HEK293 (cell line): ENCODE measurements at regions not wholly inside any gene's neighbourhood (a gene's known extent, or its start where the extent isn't known, plus 50 kb on each side); places are given as distances from the start of the nearest gene placed in this dataset.

Experiments
- CTCF ChIA-PET: fragments of 350-600 bp; formaldehyde crosslinking; extraction: SDS; loops from one replicate; lab custom pipeline; 2021; ENCODE audit warnings: antibody characterized with exemption; lab: Yijun Ruan, JAX
- POLR2A ChIA-PET: fragments of 300-600 bp; formaldehyde crosslinking; extraction: SDS; loops from one replicate; lab custom pipeline; 2020; ENCODE audit warnings: antibody characterized with exemption, inconsistent platforms; lab: Yijun Ruan, JAX
- H3K27ac ChIP-seq: fragments of 200-500 bp; sonication (Bioruptor generic); 2 replicates; pipeline ENCODE4 v1.5.1; 2014; ENCODE audit warnings: low read depth, low read length, control low read depth, inconsistent platforms; ENCODE audit errors: extremely low read depth
- H3K36me3 ChIP-seq, 2 experiments: fragments of 200-500 bp in 1 of 2; sonication (Bioruptor generic) in 1 of 2; 1 replicate in 1 of 2; 2 replicates in 1 of 2; pipeline ENCODE4 v1.5.1; 2014 to 2017; ENCODE audit warnings: inconsistent platforms in 2 of 2, low read length in 2 of 2; ENCODE audit not compliant: control insufficient read depth in 2 of 2, insufficient read depth in 1 of 2
- H3K4me1 ChIP-seq: fragments of 200-500 bp; sonication (Bioruptor generic); 2 replicates; pipeline ENCODE4 v1.5.1; 2014; ENCODE audit warnings: mild to moderate bottlenecking, low read length, inconsistent platforms; ENCODE audit not compliant: control insufficient read depth, insufficient read depth
- H3K4me3 ChIP-seq: 2 replicates; pipeline ENCODE4 v1.5.1; 2011; ENCODE audit warnings: low read depth, mild to moderate bottlenecking, control low read depth, low read length, moderate library complexity
- H3K9me3 ChIP-seq: fragments of 200-500 bp; sonication (Bioruptor generic); 2 replicates; pipeline ENCODE4 v1.5.1; 2014; ENCODE audit warnings: low read depth, low read length, inconsistent platforms; ENCODE audit not compliant: control insufficient read depth, insufficient read depth
- BCL11A ChIP-seq: fragments of 450-650 bp; formaldehyde crosslinking; IDR thresholded peaks from 2 replicates; pipeline ENCODE4 v1.5.1; 2016; ENCODE audit warnings: low read depth, missing biosample characterization, missing genetic modification characterization
- IKZF3 ChIP-seq: fragments of 450-650 bp; IDR thresholded peaks from 2 replicates; pipeline ENCODE4 v1.5.0; 2018; ENCODE audit warnings: missing biosample characterization, mild to moderate bottlenecking, missing genetic modification characterization, moderate library complexity
- ZBTB20 ChIP-seq: fragments of 450-650 bp; formaldehyde crosslinking; IDR thresholded peaks from 2 replicates; pipeline ENCODE4 v1.5.1; 2016; ENCODE audit warnings: missing biosample characterization, missing genetic modification characterization
- ZNF16 ChIP-seq: fragments of 450-650 bp; formaldehyde crosslinking; IDR thresholded peaks from 2 replicates; pipeline ENCODE4 v1.5.1; 2016; ENCODE audit warnings: low read depth, missing biosample characterization, missing genetic modification characterization
- ZNF221 ChIP-seq: fragments of 450-650 bp; formaldehyde crosslinking; IDR thresholded peaks from 2 replicates; pipeline ENCODE4 v1.5.1; 2017; ENCODE audit warnings: missing biosample characterization, missing genetic modification characterization, borderline replicate concordance
- ZNF266 ChIP-seq: fragments of 450-650 bp; formaldehyde crosslinking; IDR thresholded peaks from 2 replicates; pipeline ENCODE4 v1.5.1; 2016; ENCODE audit warnings: missing biosample characterization, missing genetic modification characterization, low read depth
- ZNF335 ChIP-seq: fragments of 450-650 bp; formaldehyde crosslinking; conservative IDR thresholded peaks from 2 replicates; pipeline ENCODE4 v1.5.1; 2016; ENCODE audit warnings: missing biosample characterization, missing genetic modification characterization
- ZNF341 ChIP-seq: fragments of 450-650 bp; formaldehyde crosslinking; IDR thresholded peaks from 2 replicates; pipeline ENCODE4; 2016; ENCODE audit warnings: low read depth, missing biosample characterization, missing genetic modification characterization
- ZNF37A ChIP-seq: fragments of 450-650 bp; IDR thresholded peaks from 2 replicates; pipeline ENCODE4 v1.5.1; 2018; ENCODE audit warnings: missing biosample characterization, missing genetic modification characterization
- ZNF426 ChIP-seq: fragments of 450-650 bp; formaldehyde crosslinking; IDR thresholded peaks from 2 replicates; pipeline ENCODE4 v1.5.1; 2017; ENCODE audit warnings: missing biosample characterization, missing genetic modification characterization, mild to moderate bottlenecking, inconsistent platforms, moderate library complexity
- ZNF521 ChIP-seq: fragments of 450-650 bp; formaldehyde crosslinking; IDR thresholded peaks from 2 replicates; pipeline ENCODE4 v1.5.1; 2017; ENCODE audit warnings: missing biosample characterization, mild to moderate bottlenecking, missing genetic modification characterization
- ZNF529 ChIP-seq: fragments of 450-650 bp; formaldehyde crosslinking; IDR thresholded peaks from 2 replicates; pipeline ENCODE4 v1.5.1; 2017; ENCODE audit warnings: missing genetic modification characterization, missing biosample characterization; ENCODE audit not compliant: insufficient replicate concordance
- ZNF658 ChIP-seq: fragments of 450-650 bp; formaldehyde crosslinking; IDR thresholded peaks from 2 replicates; pipeline ENCODE4; 2016; ENCODE audit warnings: missing biosample characterization, missing genetic modification characterization
- ZNF776 ChIP-seq: fragments of 450-650 bp; formaldehyde crosslinking; IDR thresholded peaks from 2 replicates; pipeline ENCODE4 v1.5.0; 2017; ENCODE audit warnings: missing biosample characterization, missing genetic modification characterization, borderline replicate concordance
- ZSCAN30 ChIP-seq: fragments of 450-650 bp; IDR thresholded peaks from 2 replicates; pipeline ENCODE4 v1.5.1; 2018; ENCODE audit warnings: missing biosample characterization, mild to moderate bottlenecking, missing genetic modification characterization, moderate library complexity
- TF ChIP-seq, protein P1 (sequence below): fragments of 450-650 bp; formaldehyde crosslinking; IDR thresholded peaks from 2 replicates; pipeline ENCODE4 v1.5.1; 2016; ENCODE audit warnings: missing biosample characterization, missing genetic modification characterization, borderline replicate concordance
- TF ChIP-seq, protein P2 (sequence below): fragments of 450-650 bp; formaldehyde crosslinking; IDR thresholded peaks from 2 replicates; pipeline ENCODE4 v1.5.1; 2016; ENCODE audit warnings: missing biosample characterization, missing genetic modification characterization
- TF ChIP-seq, protein P3 (sequence below): sonication (generic); formaldehyde crosslinking; IDR thresholded peaks from 2 replicates; pipeline ENCODE4 v1.8.1; 2022; ENCODE audit warnings: mild to moderate bottlenecking, moderate library complexity, missing genetic modification reagents

DNA sequence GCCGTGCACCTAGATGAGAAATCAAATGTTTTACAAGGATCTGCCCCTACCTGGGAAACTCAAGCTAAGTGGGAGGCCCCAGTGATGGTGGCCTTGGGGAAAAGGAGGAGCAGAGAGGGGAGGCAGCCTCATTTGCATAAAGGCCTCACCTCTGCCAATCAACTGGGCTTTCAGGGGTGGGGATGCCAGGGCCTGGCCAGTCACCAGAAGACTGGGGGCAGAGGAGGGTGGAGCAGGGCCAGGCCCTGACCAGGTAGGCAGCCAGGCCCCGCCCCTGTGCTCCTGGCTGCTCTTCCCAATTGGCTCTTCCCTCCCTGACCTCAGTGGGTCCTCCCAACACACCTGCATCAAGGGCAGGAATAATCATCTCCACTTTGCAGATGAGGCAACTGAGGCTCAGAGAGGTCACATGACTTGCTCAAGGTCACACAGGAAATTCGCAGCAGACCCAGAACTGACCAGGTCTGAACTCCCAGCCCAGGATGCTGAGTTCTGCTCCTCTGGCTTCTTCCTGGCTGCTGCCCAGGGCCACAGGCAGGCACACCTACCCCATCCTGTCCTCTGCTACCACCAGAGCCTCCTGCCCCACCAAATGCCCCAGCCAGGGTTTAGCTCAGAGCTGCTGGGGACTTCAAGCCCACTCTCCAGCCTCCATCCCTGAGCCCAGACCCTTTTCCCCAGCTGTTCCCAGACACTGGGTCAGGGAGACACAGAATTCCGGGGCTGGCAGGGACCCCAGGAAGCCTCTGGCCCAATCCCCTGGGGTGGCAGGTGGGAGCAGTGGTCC, 677.9 kb downstream of the MATN1 start (continued):
- TF ChIP-seq, protein P1, sequence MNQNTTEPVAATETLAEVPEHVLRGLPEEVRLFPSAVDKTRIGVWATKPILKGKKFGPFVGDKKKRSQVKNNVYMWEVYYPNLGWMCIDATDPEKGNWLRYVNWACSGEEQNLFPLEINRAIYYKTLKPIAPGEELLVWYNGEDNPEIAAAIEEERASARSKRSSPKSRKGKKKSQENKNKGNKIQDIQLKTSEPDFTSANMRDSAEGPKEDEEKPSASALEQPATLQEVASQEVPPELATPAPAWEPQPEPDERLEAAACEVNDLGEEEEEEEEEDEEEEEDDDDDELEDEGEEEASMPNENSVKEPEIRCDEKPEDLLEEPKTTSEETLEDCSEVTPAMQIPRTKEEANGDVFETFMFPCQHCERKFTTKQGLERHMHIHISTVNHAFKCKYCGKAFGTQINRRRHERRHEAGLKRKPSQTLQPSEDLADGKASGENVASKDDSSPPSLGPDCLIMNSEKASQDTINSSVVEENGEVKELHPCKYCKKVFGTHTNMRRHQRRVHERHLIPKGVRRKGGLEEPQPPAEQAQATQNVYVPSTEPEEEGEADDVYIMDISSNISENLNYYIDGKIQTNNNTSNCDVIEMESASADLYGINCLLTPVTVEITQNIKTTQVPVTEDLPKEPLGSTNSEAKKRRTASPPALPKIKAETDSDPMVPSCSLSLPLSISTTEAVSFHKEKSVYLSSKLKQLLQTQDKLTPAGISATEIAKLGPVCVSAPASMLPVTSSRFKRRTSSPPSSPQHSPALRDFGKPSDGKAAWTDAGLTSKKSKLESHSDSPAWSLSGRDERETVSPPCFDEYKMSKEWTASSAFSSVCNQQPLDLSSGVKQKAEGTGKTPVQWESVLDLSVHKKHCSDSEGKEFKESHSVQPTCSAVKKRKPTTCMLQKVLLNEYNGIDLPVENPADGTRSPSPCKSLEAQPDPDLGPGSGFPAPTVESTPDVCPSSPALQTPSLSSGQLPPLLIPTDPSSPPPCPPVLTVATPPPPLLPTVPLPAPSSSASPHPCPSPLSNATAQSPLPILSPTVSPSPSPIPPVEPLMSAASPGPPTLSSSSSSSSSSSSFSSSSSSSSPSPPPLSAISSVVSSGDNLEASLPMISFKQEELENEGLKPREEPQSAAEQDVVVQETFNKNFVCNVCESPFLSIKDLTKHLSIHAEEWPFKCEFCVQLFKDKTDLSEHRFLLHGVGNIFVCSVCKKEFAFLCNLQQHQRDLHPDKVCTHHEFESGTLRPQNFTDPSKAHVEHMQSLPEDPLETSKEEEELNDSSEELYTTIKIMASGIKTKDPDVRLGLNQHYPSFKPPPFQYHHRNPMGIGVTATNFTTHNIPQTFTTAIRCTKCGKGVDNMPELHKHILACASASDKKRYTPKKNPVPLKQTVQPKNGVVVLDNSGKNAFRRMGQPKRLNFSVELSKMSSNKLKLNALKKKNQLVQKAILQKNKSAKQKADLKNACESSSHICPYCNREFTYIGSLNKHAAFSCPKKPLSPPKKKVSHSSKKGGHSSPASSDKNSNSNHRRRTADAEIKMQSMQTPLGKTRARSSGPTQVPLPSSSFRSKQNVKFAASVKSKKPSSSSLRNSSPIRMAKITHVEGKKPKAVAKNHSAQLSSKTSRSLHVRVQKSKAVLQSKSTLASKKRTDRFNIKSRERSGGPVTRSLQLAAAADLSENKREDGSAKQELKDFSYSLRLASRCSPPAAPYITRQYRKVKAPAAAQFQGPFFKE (tag by site-specific recombination) = no peak
- no peak for TF ChIP-seq BCL11A (tag by site-specific recombination)

DNA sequence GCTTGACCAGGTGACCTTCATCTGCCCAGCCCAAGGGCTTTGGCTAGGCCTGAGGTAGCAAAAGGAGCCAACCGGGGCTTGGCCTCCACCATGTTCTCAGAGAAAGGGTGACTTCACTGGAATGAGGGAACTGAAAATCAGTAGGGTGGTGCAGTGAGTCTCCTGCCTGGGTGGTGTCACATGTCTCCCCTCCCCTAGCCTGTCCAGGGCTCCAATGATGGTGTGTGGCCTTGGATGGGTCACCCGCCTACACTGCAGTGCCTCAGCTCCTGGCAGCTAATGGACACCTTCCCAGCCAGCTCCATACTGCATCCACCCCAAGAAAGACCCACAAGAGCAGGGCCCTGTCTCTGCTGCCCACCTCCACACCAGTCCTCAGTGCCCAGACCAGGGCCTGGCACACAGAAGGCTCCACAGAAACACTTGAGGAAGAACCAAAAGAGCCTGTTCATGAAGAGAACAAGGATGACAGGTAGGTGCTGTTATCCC, 678.7 kb downstream of the MATN1 start:
- CTCF ChIA-PET = interaction anchor here (0.7 kb wide), 1 partner anchor 9 kb away, joined by 3 read pairs; no protein-coding TSS in a partner anchor

DNA sequence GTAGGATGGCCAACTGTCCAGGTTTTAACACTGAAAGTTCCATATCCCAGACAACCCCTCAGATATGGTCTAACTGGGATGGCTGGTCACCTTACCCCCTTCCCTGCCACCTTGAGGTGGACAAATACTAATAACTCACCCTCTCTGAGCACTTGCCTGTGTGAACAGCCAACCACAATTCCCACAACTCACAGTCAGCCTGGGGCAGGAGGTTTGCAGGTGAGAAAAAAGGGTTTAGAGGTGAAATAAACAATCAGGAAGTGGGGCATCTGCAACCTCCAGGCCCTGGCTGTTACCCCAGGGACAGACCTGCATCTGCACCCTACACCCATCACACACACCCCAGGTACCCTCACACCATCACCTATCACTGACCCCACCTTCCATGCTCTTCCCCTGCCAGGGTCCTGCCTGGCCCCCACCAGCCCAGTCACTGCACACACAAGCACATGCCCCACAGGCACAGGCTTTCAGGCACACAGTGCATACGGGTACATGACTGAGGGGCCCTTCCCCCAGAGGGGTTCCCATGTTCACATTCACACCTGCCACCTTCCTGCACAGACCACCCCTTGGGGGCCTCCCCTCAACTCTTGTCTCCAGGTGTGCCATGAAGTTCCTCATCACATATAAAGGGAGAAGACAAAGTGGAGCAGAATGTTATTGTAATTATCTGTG, 679.5 kb downstream of the MATN1 start:
- Histone ChIP-seq H3K9me3 (no peaks in the 10 kb centered on the region), H3K4me3 (no peak overlapping the region), H3K4me1 (no peaks in the 10 kb centered on the region), H3K27ac (no peak overlapping the region), H3K36me3 (no peaks in the 10 kb centered on the region)
- TF ChIP-seq ZNF521 (tag by site-specific recombination) = no peak
- no peak for TF ChIP-seq ZNF16
- no peak for TF ChIP-seq ZNF335 (tag by site-specific recombination)
- TF ChIP-seq ZNF266 (tag by site-specific recombination) = no peak
- no peak for TF ChIP-seq ZNF37A
- TF ChIP-seq IKZF3 (tag by site-specific recombination) = no peak
- TF ChIP-seq ZNF529 (tag by site-specific recombination) = no peak
- no peak for TF ChIP-seq ZNF776 (tag by site-specific recombination)
- TF ChIP-seq, protein P2, sequence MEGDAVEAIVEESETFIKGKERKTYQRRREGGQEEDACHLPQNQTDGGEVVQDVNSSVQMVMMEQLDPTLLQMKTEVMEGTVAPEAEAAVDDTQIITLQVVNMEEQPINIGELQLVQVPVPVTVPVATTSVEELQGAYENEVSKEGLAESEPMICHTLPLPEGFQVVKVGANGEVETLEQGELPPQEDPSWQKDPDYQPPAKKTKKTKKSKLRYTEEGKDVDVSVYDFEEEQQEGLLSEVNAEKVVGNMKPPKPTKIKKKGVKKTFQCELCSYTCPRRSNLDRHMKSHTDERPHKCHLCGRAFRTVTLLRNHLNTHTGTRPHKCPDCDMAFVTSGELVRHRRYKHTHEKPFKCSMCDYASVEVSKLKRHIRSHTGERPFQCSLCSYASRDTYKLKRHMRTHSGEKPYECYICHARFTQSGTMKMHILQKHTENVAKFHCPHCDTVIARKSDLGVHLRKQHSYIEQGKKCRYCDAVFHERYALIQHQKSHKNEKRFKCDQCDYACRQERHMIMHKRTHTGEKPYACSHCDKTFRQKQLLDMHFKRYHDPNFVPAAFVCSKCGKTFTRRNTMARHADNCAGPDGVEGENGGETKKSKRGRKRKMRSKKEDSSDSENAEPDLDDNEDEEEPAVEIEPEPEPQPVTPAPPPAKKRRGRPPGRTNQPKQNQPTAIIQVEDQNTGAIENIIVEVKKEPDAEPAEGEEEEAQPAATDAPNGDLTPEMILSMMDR (tag by site-specific recombination) = no peak
- CTCF ChIA-PET = no interaction called here
- POLR2A ChIA-PET = no interaction called here

More for the DNA sequence above, 678.7 kb downstream of the MATN1 start:
- no peak for TF ChIP-seq ZSCAN30 (tag by site-specific recombination)
- TF ChIP-seq, protein P3, sequence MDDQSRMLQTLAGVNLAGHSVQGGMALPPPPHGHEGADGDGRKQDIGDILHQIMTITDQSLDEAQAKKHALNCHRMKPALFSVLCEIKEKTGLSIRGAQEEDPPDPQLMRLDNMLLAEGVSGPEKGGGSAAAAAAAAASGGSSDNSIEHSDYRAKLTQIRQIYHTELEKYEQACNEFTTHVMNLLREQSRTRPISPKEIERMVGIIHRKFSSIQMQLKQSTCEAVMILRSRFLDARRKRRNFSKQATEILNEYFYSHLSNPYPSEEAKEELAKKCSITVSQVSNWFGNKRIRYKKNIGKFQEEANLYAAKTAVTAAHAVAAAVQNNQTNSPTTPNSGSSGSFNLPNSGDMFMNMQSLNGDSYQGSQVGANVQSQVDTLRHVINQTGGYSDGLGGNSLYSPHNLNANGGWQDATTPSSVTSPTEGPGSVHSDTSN = no peak
- no peak for TF ChIP-seq ZNF221
- no peak for TF ChIP-seq ZNF341
- TF ChIP-seq ZNF658 (tag by site-specific recombination) = no peak
- TF ChIP-seq ZBTB20 (tag by site-specific recombination) = no peak
- TF ChIP-seq ZNF529 (tag by site-specific recombination) = no peak
- TF ChIP-seq ZNF426 (tag by site-specific recombination) = no peak
- Histone ChIP-seq H3K9me3 (no peaks in the 10 kb centered on the region), H3K4me3 (no peak overlapping the region), H3K27ac (no peak overlapping the region), H3K4me1 (no peaks in the 10 kb centered on the region), H3K36me3 (no peaks in the 10 kb centered on the region)
- POLR2A ChIA-PET = no interaction called here
